CD4-positive, alpha-beta T cell treated with Interleukin-12 subunit alpha and Interleukin-12 subunit beta, for 1 hour (primary cell): ENCODE measurements at regions not wholly inside any gene's neighbourhood (a gene's known extent, or its start where the extent isn't known, plus 50 kb on each side); places are given as distances from the start of the nearest gene placed in this dataset.
"Not testable (repeated sequence)": the region's sequence is repeated elsewhere in the genome, so short reads cannot be mapped to it uniquely, and the experiment has no call there.

Experiments
- DNase-seq: peaks from one replicate; pipeline ENCODE4 v3.0.0-alpha.2; 2020

DNA sequence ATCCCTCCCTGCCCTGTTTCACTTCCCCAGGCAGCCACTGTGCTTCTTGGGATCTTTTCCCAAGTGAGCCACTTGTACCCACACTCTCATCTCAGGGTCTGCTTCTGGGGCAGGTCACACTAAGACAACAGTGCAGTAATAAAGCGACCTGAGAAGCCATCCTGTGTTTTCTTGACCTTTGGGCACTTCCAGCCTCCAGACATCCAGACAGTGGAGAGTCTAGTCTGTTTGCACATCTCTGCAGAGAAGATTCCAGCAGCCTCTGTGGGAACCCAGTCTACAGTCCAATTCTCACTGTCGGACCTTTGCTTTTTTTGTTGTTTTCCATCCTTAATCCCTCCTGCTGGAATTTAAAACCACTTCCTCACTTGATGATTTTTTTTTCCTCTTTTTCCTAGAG, 50.3 kb upstream of the ATP6AP2 start:
- DNase-seq = no peak

DNA sequence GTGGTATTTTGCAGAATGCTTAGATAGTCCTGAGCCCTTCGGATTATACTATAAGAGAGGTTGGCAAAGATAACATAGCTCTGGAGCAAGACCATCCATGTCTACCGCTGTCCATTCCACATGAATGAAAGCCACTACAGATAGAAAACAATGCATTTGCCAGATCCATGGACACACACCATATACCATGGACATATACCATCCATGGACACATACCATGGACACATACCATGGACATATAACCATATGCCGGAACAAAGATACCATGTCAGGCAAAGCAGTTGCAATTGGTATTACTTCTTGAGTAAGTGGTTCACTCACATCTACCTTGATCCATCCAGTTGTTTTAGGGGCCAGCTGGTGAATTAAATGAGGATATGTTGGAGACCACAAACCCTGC, 53.2 kb upstream of the ATP6AP2 start:
- no peak for DNase-seq

DNA sequence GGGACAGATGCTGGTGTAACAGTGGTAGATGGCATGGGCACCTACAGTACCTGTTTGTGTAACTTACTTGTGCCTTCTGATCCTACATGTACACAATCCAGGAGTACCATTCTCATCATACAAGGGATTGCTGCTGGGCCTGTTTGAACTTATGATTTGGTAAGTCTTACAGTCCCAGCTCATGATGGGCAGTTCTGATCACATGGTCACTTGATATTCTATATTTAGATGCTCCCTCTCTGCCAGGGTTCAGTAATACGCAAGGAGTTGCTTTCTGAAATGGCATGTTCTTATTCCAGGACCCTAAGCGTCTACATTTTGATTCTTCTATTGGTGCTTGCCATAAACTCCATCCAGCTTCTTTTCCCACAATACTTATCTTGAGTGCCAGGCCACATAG, 54.4 kb upstream of the ATP6AP2 start:
- DNase-seq = no peak

DNA sequence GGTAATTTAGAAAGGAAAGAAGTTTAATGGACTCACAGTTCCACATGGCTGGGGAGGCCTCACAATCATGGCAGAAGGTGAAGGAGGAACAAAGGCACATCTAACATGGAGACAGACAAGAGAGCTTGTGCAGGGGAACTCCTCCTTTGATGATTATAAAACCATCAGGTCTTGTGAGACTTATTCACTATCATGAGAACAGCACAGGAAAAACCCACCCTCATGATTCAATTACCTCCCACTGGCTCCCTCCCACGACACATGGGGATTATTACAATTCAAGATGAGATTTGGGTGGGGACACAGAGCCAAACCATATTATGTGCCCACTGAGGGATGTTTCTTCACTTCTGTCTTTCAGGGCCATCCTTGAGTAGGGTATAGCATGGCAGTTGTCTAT, 54.9 kb upstream of the ATP6AP2 start:
- DNase-seq = not testable (repeated sequence)

DNA sequence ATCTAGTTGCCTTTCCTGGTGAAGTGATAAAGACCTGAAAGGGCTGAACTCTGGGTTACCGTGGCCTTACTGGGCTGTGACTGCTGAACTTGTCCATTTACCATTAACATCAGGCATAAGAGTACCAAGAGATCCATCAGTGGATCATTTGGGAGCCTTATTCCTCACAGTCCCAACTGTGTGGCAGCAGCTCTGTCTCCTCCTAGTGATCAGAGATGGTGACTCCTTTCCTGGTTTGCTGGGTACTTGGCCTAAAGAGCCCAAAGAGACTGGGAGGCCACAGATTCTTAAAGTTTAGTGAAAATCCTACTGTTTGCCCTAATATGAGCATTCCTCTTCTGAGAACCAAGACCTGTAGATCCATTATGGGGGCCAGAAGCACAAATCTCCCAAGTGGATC, 56.3 kb upstream of the ATP6AP2 start:
- DNase-seq = no peak

DNA sequence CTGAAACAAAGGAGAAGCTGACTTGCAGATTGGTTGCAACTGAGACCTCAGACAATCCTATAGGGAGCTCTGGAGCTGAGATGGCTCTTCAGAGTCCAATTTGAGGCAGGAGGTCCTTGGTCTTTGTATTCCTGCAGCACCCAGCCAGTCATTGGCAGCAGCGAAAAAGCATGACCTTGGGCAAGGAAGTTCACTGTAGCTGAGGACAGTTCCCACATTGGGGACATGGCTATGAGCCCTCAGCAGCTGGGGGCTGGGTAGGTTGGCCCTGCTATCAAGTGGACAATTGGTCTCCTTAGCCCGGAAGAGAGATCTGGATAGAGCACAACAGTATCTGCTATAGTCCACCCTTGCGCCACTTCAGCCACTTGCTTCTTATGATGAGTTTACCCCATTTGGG, 56.9 kb upstream of the ATP6AP2 start:
- DNase-seq = no peak

DNA sequence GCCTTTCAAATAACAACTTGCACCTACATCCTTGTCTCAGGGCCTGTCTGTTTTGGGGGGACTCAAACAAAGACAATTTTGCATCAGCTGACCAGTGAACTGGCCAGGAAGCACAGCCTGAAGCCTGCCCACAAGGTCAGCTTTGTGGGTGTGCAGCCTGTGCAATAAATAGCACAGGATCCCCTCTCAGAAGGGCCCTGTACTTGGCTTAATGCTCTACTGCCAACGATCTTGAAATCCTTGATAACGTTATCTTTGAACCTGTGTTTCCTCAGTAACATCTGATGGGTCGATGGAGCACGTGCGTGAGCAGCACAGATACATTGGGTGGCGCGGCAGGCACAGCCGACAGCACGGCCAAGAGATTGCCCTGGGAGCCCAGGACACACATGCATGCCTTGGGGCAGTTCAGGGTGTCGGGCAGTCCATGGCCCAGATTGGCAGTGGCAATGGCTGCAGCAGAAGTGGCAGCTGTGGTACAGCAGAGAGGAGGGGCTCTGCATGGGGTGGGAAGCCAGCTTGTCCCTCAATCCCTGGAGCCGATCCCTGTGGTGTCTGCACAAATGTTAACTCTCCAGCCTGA, 58.8 kb upstream of the ATP6AP2 start:
- no peak for DNase-seq

DNA sequence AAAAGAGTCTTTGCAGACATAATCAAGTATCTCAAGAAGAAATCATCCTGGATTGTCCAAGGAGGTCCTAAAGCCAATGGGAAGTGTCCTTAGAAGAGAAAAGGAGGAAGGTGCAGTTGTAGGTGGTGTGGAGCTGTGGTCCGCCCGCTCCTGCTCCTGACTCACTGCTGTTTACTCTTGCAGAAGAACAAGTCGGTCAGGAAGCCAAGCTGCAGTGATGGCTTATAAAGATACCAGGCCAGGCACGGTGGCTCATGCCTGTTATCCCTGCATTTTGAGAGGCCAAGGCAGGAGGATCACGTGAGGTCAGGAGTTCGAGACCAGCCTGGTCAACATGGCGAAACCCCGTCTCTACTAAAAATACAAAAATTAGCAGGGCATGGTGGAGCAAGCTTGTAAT, 66.4 kb upstream of the ATP6AP2 start:
- DNase-seq = no peak

DNA sequence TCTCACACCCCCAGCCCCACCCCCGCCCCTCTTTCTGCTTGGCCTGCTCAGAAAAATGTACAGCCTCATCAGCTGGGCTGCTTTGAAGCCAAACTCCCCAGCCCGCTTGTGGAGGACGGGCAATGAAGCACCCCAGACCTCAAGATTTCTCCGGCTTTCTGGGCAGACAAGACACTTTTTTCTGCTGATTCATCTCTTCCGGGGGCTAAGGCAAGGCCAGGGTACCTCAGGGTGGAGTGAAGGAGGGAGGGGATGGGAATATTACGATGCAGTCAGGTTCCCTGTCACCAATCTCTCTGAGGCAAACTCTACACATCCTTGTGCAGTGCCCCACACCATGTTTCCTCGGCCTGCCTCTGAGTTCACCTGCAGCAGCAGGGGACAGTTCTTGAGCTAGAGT, 66.9 kb upstream of the ATP6AP2 start:
- DNase-seq = no peak

DNA sequence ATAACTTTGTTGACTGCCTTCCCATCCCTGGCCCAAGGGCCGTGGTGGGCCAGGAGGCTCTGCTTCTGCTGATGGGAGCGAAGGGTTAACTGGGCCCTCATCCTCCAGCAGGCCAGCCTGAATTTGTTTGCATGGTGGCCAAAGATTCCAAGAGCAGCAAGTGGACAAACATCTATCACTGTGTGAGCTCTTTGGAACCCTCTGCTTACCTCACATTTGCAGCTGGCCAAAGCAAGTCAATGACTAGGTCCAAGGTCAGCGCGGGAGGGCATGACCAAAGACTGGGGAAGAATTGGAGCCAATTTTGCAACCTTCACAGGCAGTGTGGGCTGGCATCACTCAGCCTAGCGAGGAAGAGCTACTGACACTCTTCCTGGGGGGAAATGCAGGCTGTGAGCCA, 67.8 kb upstream of the ATP6AP2 start:
- no peak for DNase-seq

DNA sequence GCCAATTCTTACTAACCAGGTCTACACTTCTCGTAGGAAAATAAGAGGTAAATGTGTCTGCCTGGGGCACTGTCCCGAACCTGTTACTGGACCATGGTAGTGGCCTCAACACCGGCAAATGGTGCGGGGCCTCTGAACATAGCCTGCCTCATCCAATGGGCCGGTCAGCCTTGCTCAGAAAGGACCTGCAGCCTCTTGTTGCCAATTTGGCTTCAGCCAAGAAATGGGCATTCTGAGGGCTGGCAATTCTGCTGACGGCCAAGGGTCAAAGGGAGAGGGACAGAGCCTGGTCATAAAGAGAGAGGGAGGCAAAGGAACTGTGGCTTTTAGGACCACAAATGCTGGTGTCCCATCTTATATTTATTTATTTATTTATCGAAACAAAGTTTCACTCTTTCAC, 69.5 kb upstream of the ATP6AP2 start:
- DNase-seq = no peak

DNA sequence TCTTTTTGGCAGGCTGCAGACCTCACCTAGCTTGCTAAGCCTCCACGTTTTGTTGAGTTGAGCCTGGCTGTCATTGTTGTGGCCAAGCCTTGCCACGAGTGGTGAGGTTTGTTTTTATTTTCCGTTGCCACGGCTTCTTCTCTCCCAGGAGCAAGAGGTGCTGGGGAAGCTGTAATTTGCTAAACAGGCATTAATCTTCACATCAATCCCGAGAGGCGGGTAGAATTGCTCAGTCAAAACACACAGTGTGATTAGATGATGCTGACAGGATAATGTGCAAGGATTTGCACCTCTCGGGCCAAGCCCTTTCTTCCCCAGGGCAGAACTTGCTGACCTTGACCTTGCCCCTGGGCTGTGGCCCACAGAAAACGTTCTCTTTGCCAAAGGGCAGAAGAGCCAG, 72.2 kb upstream of the ATP6AP2 start:
- no peak for DNase-seq

DNA sequence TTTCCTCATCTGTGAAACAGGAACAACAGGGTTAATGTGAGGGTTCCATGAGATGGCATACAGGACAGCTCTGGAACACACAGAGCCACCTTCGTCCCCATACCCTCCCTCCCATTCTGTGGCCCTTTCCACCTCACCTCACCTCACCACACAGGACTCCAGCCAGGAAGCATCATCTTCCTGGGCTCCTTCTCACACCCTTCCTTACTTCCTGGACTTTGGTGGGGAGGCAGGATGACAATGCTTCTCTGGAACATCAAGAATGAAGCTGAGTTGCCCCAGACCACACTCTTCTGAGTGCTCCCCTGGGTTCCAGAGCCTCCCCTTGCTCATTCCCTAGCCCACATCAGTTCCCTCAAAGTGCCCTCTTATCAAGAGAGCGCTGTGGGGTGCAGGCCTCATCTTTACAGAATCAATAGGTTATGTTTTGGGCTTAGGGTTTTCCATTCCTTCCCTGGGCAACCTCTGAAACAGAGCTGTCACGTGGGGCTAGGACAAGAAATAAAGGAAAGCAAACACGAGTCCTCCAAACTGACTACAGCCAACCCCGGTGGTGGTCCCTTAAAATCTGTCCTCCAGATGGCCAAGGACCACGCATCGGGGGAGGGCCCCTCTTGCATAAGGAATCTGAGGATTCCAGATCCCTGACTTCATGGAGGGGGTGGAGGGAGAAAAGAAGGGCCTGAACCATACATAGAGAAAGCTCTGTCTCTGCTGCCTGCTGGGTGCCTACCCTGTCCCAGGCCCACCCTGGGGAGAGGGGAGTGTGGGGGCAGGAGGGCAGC, 74.4 kb upstream of the ATP6AP2 start:
- no peak for DNase-seq

DNA sequence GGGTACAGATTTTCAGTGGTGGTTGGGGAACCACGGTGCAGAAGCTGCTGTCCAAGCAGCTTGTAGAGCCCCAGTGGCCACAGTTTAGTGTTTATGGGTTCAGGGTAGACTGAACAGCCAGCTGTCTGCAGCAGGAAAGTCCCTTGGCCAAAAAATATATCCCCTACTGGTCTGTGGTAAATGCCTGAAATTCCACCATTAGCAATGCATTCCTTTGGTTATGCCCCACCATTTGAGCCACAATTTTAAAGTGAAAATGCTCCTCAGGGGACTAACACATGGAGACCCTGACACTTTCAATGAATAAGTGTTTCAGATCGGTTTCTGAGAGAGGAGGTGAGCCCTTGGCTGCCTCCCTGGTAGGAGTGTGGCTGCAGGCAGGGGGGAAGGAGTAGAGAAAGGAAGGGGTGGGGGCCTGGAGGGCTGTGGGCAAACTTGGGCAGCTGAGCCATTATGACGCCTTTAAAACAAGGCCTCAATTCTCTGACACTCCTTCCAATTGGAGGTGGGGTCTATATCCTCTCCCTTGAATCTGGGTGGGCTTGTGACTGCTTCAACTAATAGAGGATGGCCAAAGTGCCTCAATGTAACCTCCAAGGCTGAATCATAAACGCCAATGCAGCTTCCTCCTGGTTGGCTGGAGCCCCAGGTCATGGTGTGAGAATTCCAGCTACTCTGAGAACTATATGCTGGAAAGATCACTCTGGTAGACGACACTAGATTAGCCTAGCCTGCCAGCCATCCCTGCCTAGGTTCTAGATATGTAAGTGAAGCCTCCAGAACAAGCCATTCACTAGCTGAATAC, 75.8 kb upstream of the ATP6AP2 start:
- DNase-seq = no peak

DNA sequence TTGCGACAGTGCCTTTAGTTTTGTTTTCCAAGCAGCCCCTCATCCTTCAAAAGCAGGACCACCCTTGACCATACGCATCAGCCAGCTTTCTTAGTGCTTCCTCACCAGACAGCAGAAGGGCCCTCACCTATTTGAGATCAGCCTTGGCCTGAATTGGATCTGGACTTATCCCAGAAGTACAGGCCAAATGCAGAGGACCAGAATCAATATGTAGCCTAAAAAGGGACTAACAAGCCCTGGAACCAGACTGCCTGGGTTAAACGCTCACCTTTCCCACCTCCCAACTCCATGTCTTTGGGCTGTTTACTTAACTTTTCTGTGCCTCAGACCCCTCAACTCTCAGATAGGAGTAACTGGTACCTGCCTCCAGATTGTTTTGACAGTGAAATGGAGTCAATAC, 77.7 kb upstream of the ATP6AP2 start:
- no peak for DNase-seq

DNA sequence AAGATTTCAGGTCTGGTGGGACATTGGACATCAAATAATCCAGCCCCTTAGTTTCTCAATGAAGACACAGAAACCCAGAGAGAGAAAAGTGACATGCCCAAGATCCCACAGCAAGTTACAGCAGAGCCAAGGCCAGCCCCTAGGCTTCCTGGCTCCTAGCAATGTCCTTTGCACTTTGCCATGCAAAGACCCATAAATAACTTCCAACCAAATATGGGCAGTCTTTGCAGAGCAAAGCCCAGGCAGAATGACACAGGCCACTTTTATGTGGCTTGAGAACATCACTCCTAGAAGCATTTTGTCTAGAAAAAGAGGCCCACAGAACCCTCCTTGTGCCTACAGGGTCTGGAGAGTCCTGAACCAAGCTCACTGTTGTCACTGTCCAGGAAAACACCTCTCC, 78.1 kb upstream of the ATP6AP2 start:
- DNase-seq = no peak

DNA sequence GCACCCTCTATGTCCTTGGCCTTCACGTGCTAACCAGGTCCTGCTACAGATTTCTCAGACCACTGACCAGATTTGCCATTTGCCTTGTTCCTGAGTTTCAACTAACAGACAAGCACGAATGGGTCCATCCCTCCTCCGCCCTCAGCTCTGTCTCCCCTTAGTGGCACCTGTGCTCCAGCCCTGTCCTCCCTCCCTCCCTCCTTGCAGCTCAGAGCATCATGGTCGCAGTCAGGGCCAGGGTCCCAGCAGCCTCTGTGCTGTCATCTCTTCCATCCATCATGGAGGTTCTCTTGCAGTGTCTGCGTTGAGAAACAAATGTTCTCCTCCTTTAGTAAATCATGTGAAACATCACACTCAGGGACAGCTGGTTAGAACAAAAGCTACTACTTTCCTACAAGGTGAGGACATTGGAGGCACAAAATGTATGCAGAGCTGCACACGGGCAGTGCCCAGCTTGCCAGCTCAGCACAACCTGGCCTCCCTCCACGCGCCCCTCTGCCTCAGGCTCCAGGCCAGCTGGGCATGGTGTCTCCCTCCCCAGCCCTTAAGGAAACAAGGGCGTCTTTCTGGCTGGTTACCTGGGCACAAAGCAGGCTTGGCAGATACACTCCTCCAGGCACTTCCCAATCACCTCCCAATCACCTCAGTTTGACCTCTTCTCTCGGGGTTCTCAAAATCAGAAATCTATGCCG, 79.5 kb upstream of the ATP6AP2 start:
- no peak for DNase-seq

DNA sequence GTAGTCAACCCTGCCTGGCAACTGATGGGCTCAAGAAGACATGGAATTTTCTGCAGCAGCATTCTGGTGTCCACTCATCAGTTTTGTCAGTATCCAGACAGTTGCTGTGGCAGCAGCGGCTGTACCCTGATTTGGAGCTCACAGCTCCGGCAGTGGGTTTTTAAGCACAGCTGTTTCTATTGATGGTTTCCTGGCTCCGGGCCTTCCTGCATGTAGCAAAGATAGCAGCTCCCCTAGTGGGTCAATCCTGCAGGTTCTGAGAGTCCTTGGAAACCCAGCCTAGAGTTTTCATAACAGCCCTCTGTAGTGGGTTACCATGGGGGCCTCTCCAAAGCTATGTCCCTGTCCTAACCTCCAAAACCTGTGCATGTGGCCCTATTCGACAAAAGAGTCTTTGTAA, 84.0 kb upstream of the ATP6AP2 start:
- no peak for DNase-seq

DNA sequence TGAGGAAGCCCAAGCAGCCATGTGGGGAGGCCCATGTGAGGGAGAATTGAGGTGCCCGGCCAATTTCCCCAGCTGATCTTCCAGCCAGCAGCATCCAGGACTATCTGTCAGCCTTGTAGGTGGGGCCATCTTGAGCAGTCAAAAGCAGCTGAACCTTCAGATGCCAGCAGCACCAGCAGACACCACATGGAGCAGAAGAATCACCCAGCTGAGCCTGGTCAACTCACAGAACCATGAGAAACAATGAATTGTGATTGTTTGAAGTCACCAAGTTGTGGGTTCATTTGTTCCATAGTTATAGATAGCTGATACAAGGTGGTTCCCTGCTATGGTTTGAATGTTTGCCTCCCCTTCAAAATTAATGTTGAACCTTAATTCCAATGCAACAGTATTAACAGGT, 85.1 kb upstream of the ATP6AP2 start:
- DNase-seq = no peak

DNA sequence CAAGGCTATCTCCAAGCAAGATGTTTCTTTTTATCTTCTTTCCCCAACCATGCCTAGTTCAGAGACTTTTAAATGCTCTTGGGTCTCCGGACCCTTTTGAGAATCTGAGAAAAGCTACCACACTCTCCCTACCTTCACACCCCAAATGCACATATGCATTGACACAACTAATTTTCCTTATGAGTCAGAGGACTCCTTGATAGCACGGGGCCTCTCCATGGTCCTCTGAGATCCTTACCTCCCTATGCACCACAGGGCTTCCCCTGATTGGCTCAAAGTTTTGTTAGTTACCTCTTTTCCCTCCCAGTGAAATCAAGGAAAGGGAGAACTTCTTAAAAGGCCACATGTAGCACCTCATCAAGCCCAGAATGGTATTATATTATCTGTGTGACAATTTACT, 86.8 kb upstream of the ATP6AP2 start:
- DNase-seq = no peak

DNA sequence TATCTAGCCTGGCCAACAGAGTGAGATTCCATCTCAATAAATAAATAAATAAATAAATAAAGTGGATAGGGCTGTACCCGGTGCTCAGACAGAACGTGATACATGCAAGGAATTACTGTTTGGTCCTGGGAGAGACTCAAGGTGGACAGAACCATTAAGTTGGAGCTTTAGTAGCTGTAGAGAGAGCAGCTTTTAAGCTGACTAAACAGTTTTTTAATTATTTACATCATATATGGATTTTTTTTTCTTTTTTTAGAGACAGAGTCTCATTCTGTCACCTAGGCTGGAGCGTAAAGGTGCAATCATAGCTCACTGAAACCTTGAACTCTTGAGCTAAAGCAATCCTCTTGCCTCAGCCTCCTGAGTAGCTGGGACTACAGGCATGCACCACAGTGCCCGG, 92.5 kb upstream of the ATP6AP2 start:
- DNase-seq = no peak

DNA sequence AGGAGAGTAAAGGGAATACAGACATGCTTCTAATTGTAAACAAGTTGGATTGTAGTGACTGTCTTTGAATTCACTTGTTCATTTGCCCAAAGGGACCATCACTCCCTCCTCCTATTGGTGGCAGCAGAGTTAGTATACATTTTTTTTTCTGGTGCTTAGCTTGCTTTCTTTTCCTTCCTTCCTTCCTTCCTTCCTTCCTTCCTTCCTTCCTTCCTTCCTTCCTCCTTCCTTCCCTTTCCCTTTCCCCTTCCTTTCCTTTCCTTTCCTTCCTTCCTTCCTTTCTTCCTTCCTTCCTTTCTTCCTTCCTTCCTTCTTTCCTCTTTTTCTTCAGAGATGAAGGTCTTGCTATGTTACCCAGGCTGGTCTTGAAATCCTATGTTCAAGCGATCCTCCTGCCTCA, 94.8 kb upstream of the ATP6AP2 start:
- no peak for DNase-seq

DNA sequence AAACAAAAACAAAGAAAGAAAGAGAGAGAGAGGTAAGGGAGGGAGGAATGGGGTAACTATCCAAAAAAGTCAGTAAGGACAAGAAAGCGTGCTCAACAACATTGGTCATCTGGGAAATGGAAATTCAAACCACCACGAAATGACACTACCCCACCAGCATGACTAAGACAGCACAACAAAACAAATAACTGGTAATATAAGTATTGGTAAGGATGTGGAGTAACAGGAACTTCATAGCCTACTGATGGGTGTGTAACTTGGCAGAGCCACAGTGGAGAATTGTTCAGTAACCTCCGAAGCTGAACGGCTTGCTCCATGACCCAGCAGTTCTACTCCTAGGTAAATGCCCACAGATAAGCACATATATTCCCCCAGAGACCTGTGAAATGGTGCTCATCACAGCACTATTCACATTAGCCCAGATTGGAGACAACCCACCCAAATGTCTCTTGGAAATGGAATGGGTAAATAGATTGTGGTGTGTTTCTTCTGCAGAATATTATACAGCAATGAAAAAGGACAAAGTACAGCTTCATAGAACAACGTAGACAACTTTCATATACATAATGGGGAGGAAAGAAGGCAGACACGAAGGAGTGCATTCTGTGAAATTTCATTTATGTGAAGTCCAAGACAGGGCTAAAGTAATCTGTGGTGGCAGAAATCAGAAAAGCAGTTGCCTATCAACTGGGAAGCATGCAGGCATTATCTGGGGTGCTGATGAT, 95.5 kb upstream of the ATP6AP2 start:
- no peak for DNase-seq
